HEK293T (cell line): ENCODE measurements at regions not wholly inside any gene's neighbourhood (a gene's known extent, or its start where the extent isn't known, plus 50 kb on each side); places are given as distances from the start of the nearest gene placed in this dataset.

Experiments used
- FOXA1 ChIP-seq: fragments of 450-650 bp; IDR thresholded peaks from 2 replicates; pipeline ENCODE4 v1.6.1; 2016; ENCODE audit warnings: mild to moderate bottlenecking
- SP1 ChIP-seq: fragments of 450-650 bp; IDR thresholded peaks from 2 replicates; pipeline ENCODE4 v1.6.1; 2017
- SUZ12 ChIP-seq: fragments of 450-650 bp; IDR thresholded peaks from 2 replicates; pipeline ENCODE4 v1.6.1; 2016; ENCODE audit warnings: mild to moderate bottlenecking
- ZNF384 ChIP-seq: fragments of 450-650 bp; IDR thresholded peaks from 2 replicates; pipeline ENCODE4 v1.6.1; 2016

DNA sequence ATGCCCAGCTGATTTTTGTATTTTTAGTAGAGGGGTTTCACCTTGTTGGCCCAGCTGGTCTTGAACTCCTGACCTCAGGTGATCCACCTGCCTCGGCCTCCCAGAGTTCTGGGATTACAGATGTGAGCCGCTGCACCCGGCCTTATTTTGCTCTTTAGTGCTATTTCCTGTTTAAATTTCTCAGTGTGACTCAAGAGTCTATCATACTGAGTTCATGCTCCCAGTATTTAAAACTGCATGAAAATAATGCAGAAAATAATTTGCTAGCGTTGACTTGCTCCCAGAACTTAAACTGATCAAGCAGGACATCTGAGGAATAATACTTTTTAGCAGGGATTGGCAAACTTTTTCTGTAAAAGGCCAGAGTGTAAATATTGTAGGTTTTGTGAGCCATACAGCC, 86.4 kb upstream of the C1orf21 start:
- TF ChIP-seq SP1, result no peak
- no peak for TF ChIP-seq SUZ12
- TF ChIP-seq ZNF384, result no peak
- TF ChIP-seq FOXA1, result no peak
